Activated naive CD4-positive, alpha-beta T cell treated with anti-CD3 and anti-CD28 coated beads, Interleukin-2, amount 50 U/mL, for 72 hours (primary cell): ENCODE measurements at regions not wholly inside any gene's neighbourhood (a gene's known extent, or its start where the extent isn't known, plus 50 kb on each side); places are given as distances from the start of the nearest gene placed in this dataset.
"Not testable (repeated sequence)": the region's sequence is repeated elsewhere in the genome, so short reads cannot be mapped to it uniquely, and the experiment has no call there.

Experiments used
- ATAC-seq, 2 donors: fragments of 150-1000 bp; cut with Tn5 transposase; 2 replicates each; pipeline ENCODE4 v1.10.0; 2021; ENCODE audit warnings: mild to moderate bottlenecking in 2 of 2, moderate library complexity in 2 of 2
- DNase-seq, 2 donors: peaks; one replicate each; pipeline ENCODE4 v3.0.0; 2021 to 2022; ENCODE audit warnings: low spot score in 2 of 2
- H3K27ac Mint-ChIP-seq, 2 donors: one replicate each; pipeline ENCODE4 v1.8.0; 2022; ENCODE audit warnings: mild to moderate bottlenecking in 2 of 2, mixed read lengths in 2 of 2
- H3K36me3 Mint-ChIP-seq, 2 donors: one replicate each; pipeline ENCODE4 v1.8.0; 2022; ENCODE audit warnings: mixed read lengths in 2 of 2
- H3K9me3 Mint-ChIP-seq, 2 donors: one replicate each; pipeline ENCODE4 v1.8.0; 2022; ENCODE audit warnings: mixed read lengths in 2 of 2

GRCh38 chr6:113047932-113048331, 700.8 kb downstream of the RFPL4B start:
- Mint-ChIP-seq H3K36me3 (no peaks in the 10 kb centered on the region), H3K27ac (no peak overlapping the region), H3K9me3 (peaks cover 9 to 16% of the 10 kb centered on the region in 2 donors)
- ATAC-seq (no peak), DNase-seq (no peak)

GRCh38 chr6:113048741-113049140, 701.6 kb downstream of the RFPL4B start:
- no peak for DNase-seq
- ATAC-seq = no peak
- no peaks in the 10 kb centered on the region for H3K36me3 Mint-ChIP-seq
- no peak overlapping the region for H3K27ac Mint-ChIP-seq
- peaks cover 9 to 16% of the 10 kb centered on the region in 2 donors for H3K9me3 Mint-ChIP-seq

GRCh38 chr6:113049190-113049589, 702.1 kb downstream of the RFPL4B start:
- no peak overlapping the region for H3K27ac Mint-ChIP-seq
- H3K36me3 Mint-ChIP-seq = no peaks in the 10 kb centered on the region
- ATAC-seq (no peak), DNase-seq (no peak)
- H3K9me3 Mint-ChIP-seq = peaks cover 9 to 16% of the 10 kb centered on the region in 2 donors

- no peak for DNase-seq
- Mint-ChIP-seq H3K27ac (no peak overlapping the region), H3K9me3 (peaks cover 3 to 12% of the 10 kb centered on the region in 2 donors), H3K36me3 (no peaks in the 10 kb centered on the region)
- ATAC-seq = no peak
Measured at GRCh38 chr6:113050010-113050858, 703.1 kb downstream of the RFPL4B start.

GRCh38 chr6:113050979-113051378, 703.8 kb downstream of the RFPL4B start:
- peaks cover 3 to 11% of the 10 kb centered on the region in 2 donors for H3K9me3 Mint-ChIP-seq
- no peak overlapping the region for H3K27ac Mint-ChIP-seq
- DNase-seq = no peak
- no peaks in the 10 kb centered on the region for H3K36me3 Mint-ChIP-seq
- ATAC-seq = no peak

- Mint-ChIP-seq H3K9me3 (peaks cover 9 to 12% of the 10 kb centered on the region in 2 donors), H3K36me3 (no peaks in the 10 kb centered on the region), H3K27ac (no peak overlapping the region)
- no peak for ATAC-seq
- DNase-seq = no peak
Measured at GRCh38 chr6:113052506-113052905, 705.4 kb downstream of the RFPL4B start.

GRCh38 chr6:113055061-113055460, 707.9 kb downstream of the RFPL4B start:
- Mint-ChIP-seq H3K9me3 (peaks cover 9 to 12% of the 10 kb centered on the region in 2 donors), H3K27ac (no peak overlapping the region), H3K36me3 (no peaks in the 10 kb centered on the region)
- ATAC-seq = no peak
- DNase-seq = no peak

GRCh38 chr6:113055998-113056397, 708.9 kb downstream of the RFPL4B start:
- Mint-ChIP-seq H3K27ac (no peak overlapping the region), H3K9me3 (peaks cover 9 to 12% of the 10 kb centered on the region in 2 donors), H3K36me3 (no peaks in the 10 kb centered on the region)
- no peak for DNase-seq
- ATAC-seq = no peak

GRCh38 chr6:113057567-113058053, 710.5 kb downstream of the RFPL4B start:
- Mint-ChIP-seq H3K36me3 (no peaks in the 10 kb centered on the region), H3K9me3 (peaks cover 9 to 12% of the 10 kb centered on the region in 2 donors), H3K27ac (no peak overlapping the region)
- ATAC-seq = no peak
- DNase-seq = no peak

GRCh38 chr6:113060664-113061063, 713.5 kb downstream of the RFPL4B start:
- Mint-ChIP-seq H3K36me3 (no peaks in the 10 kb centered on the region), H3K9me3 (peaks cover 9 to 12% of the 10 kb centered on the region in 2 donors), H3K27ac (no peak overlapping the region)
- no peak for DNase-seq
- ATAC-seq = no peak

GRCh38 chr6:113065611-113066010, 718.5 kb downstream of the RFPL4B start:
- H3K27ac Mint-ChIP-seq = no peak overlapping the region
- H3K36me3 Mint-ChIP-seq = no peaks in the 10 kb centered on the region
- H3K9me3 Mint-ChIP-seq = peaks cover 0 to 3% of the 10 kb centered on the region in 2 donors
- ATAC-seq (no peak), DNase-seq (no peak)

GRCh38 chr6:113067612-113068275, 720.6 kb downstream of the RFPL4B start:
- Mint-ChIP-seq H3K9me3 (peaks cover 0 to 5% of the 10 kb centered on the region in 2 donors), H3K36me3 (no peaks in the 10 kb centered on the region), H3K27ac (no peak overlapping the region)
- ATAC-seq (no peak), DNase-seq (no peak)

GRCh38 chr6:113068570-113068969, 721.4 kb downstream of the RFPL4B start:
- no peak overlapping the region for H3K27ac Mint-ChIP-seq
- peaks cover 0 to 5% of the 10 kb centered on the region in 2 donors for H3K9me3 Mint-ChIP-seq
- no peak for ATAC-seq
- H3K36me3 Mint-ChIP-seq = no peaks in the 10 kb centered on the region
- no peak for DNase-seq

GRCh38 chr6:113070681-113071080, 723.6 kb downstream of the RFPL4B start:
- not testable (repeated sequence) for H3K36me3 Mint-ChIP-seq, ATAC-seq, H3K9me3 Mint-ChIP-seq, H3K27ac Mint-ChIP-seq, DNase-seq

GRCh38 chr6:113073611-113074191, 726.6 kb downstream of the RFPL4B start:
- no peak for DNase-seq
- no peaks in the 10 kb centered on the region for H3K36me3 Mint-ChIP-seq
- no peak for ATAC-seq
- H3K9me3 Mint-ChIP-seq = peaks cover 17 to 26% of the 10 kb centered on the region in 2 donors
- no peak overlapping the region for H3K27ac Mint-ChIP-seq

- H3K36me3 Mint-ChIP-seq = no peaks in the 10 kb centered on the region
- no peak for ATAC-seq
Measured at GRCh38 chr6:113076116-113076515, 729.0 kb downstream of the RFPL4B start.

GRCh38 chr6:113076816-113077215, 729.7 kb downstream of the RFPL4B start:
- Mint-ChIP-seq H3K36me3 (no peaks in the 10 kb centered on the region), H3K9me3 (peaks cover 17 to 22% of the 10 kb centered on the region in 2 donors), H3K27ac (no peak overlapping the region)
- ATAC-seq (no peak), DNase-seq (no peak)

More at GRCh38 chr6:113076116-113076515, 729.0 kb downstream of the RFPL4B start:
- DNase-seq = no peak
- no peak overlapping the region for H3K27ac Mint-ChIP-seq
- peaks cover 17 to 22% of the 10 kb centered on the region in 2 donors for H3K9me3 Mint-ChIP-seq
